GM13976 (cell line): ENCODE measurements at regions not wholly inside any gene's neighbourhood (a gene's known extent, or its start where the extent isn't known, plus 50 kb on each side); places are given as distances from the start of the nearest gene placed in this dataset.

Experiments used
- DNase-seq: peaks from one replicate; pipeline ENCODE4 v3.0.0; 2012; ENCODE audit warnings: low spot score
- CTCF ChIP-seq: IDR thresholded peaks from 2 replicates; pipeline ENCODE4 v1.5.1; 2012; ENCODE audit warnings: borderline replicate concordance, mild to moderate bottlenecking; ENCODE audit not compliant: insufficient read depth; ENCODE audit errors: extremely low read depth, missing control alignments, control extremely low read depth
- in situ Hi-C: fragments of 300-500 bp; cut with MboI; formaldehyde crosslinking; loops from one replicate; pipeline ENCODE4 v1.12.0; 2022; ENCODE audit warnings: low sequenced_read_pairs, mixed read lengths, inconsistent platforms; ENCODE audit not compliant: unreplicated experiment

GRCh38 chr1:30536530-30536929, 186.9 kb downstream of the MATN1 start:
- no peak for TF ChIP-seq CTCF
- in situ Hi-C loops, result no loop called here

DNA sequence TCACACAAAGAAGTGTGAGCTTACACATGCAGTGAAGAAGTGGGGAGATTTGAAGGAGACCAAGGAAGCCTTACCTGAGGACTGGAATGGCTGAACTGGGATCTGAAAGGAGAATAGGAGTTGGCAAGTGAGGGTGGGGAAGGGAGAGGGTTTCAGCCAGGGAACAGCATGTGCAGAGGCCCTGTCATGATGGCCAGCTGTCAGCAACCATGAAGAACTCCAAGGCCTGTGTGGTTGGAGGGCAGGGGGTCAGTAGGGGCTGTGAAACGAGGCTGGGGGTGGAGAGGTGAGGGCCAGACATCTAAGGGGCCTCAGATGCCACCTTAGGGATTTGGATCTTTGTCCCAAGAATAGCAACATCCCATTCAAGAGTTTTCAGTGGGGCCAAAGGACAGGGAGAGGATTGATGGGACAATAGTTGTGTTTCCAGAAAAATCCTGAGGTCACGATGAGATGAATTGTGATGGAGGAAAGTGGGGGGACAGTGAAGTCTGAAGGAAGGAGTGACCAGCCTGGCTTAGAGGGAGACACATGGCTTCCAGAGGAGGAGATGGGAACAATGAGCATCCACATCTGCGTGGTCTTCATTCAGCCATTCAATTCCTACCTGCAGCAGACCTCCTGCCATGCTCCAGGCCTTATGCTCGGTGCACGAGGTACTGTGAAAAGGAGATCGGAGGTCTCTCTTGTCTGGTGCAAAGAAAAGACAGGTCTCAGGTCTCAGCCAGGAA, 187.6 kb downstream of the MATN1 start:
- in situ Hi-C loops, result no loop called here
- no peak for DNase-seq
- no peak for TF ChIP-seq CTCF

More at GRCh38 chr1:30536530-30536929, 186.9 kb downstream of the MATN1 start:
- no peak for DNase-seq

GRCh38 chr1:30534551-30534940, 188.8 kb downstream of the MATN1 start:
- DNase-seq, result no peak
- in situ Hi-C loops, result no loop called here
- TF ChIP-seq CTCF, result no peak

DNA sequence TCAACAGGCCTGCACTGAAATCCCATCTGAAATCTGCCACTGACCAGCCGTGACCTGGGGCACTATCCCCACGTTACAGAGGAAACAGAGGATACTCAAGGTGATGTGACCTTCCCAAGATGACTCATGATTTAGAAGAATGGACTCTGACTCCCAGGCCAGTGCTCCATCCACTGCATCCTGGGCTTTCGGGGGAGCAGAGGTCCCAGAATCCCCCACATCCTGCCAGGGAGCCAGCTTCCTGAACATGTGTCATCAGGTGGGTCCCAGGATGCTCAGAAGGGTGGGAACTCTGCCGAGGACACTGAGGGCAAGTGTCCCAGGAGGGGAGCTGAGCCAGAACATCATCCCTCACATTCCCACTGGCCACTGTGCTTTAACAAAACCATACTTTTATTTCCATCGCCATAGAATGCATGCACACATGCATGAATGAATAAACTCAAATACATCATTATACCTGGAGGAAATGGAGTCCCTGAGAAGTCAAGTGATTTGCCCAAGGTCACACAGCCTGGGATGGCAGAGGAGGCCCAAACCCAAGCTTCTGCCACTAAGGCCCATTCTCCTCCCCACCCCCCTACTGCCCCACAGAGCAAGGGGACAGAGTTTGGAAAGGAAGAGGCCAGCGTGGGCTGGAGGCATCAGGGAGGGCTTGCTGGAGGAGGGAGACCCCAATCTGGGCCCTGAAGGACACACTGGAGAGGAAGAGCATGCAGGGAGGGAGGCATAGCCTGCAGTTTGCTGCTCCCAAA, 189.4 kb downstream of the MATN1 start:
- no peak for DNase-seq
- TF ChIP-seq CTCF, result no peak

GRCh38 chr1:30533141-30533540, 190.2 kb downstream of the MATN1 start:
- in situ Hi-C loops, result no loop called here
- no peak for TF ChIP-seq CTCF
- no peak for DNase-seq

More for the DNA sequence above, 189.4 kb downstream of the MATN1 start:
- in situ Hi-C loops, result no loop called here

- no peak for TF ChIP-seq CTCF
- no peak for DNase-seq
- in situ Hi-C loops, result no loop called here
These were observed 190.8 kb downstream of the MATN1 start for GRCh38 chr1:30532621-30533020.
